Activated naive CD4-positive, alpha-beta T cell treated with anti-CD3 and anti-CD28 coated beads, Interleukin-2, amount 50 U/mL, for 24 hours (primary cell): ENCODE measurements at regions not wholly inside any gene's neighbourhood (a gene's known extent, or its start where the extent isn't known, plus 50 kb on each side); places are given as distances from the start of the nearest gene placed in this dataset.
"Not testable (repeated sequence)": the region's sequence is repeated elsewhere in the genome, so short reads cannot be mapped to it uniquely, and the experiment has no call there.

Source experiments
- H3K27ac Mint-ChIP-seq: one replicate; pipeline ENCODE4 v1.8.0; 2021; ENCODE audit warnings: mild to moderate bottlenecking, mixed read lengths
- H3K27me3 Mint-ChIP-seq: one replicate; pipeline ENCODE4 v1.8.0; 2021; ENCODE audit warnings: mixed read lengths
- H3K36me3 Mint-ChIP-seq: one replicate; pipeline ENCODE4 v1.8.0; 2021; ENCODE audit warnings: mixed read lengths
- H3K4me1 Mint-ChIP-seq: one replicate; pipeline ENCODE4 v1.8.0; 2021; ENCODE audit warnings: mixed read lengths
- H3K4me3 Mint-ChIP-seq: one replicate; pipeline ENCODE4 v1.8.0; 2021; ENCODE audit warnings: mild to moderate bottlenecking, mixed read lengths
- H3K9me3 Mint-ChIP-seq: one replicate; pipeline ENCODE4 v1.8.0; 2021; ENCODE audit warnings: mixed read lengths

DNA sequence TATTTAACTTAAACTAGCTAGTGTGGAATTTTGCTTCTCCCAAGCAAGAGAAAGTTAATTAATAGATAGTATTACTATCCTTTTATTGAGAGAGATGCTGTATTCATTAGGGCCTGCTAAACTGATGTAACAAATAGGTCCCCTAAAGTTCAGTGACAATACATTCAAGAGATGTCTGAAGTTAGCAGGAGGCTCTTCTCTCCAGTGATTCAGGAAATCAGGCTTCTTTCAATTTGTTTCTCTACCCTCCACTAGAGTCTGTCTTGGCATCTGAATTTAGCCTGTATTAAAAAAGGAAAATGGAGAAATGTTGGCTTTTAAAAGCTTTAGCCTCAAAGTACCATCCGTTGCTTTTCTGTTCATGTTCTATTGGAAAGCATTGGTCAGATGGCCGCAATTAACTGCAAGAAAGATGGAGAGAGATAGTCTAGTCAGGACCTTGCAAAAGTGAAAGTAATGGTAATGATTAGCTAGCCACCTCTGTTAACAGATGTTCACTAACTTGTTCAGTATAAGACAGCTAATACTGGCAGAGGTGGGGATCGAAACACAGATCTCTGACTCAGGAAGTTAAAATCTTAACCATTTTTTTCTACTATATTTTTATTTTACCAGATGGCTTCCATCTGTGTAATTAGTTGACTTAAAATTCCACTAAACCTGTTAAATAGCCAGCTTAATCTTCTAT lies 786.8 kb downstream of the TMTC2 start:
- H3K4me1 Mint-ChIP-seq: no peaks in the 10 kb centered on the region
- H3K36me3 Mint-ChIP-seq: no peaks in the 10 kb centered on the region
- no peaks in the 10 kb centered on the region for H3K27me3 Mint-ChIP-seq
- H3K27ac Mint-ChIP-seq: no peak overlapping the region
- peaks cover 9% of the 10 kb centered on the region for H3K9me3 Mint-ChIP-seq
- no peak overlapping the region for H3K4me3 Mint-ChIP-seq

DNA sequence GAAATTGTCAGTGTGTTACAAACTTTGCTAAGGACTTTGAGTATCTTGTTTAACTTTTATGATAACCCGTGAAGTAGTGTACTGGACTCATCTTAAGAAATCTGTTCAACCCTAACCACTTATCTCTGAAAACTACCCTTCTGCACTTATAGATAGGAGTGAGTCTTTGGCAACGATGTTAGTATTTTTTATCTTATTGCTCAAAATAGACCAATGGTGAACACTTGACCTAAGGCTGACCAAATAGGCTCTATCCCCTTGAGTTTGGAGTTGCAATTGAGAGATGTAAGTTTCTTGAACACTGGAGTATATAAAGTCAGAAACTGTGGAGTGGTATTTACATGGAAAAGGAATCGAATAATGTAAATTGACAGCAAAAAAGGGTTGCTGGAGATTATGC lies 786.1 kb downstream of the TMTC2 start:
- H3K4me3 Mint-ChIP-seq: no peak overlapping the region
- H3K9me3 Mint-ChIP-seq: peaks cover 9% of the 10 kb centered on the region
- H3K27ac Mint-ChIP-seq: no peak overlapping the region
- no peaks in the 10 kb centered on the region for H3K36me3 Mint-ChIP-seq
- H3K27me3 Mint-ChIP-seq: no peaks in the 10 kb centered on the region
- no peaks in the 10 kb centered on the region for H3K4me1 Mint-ChIP-seq

DNA sequence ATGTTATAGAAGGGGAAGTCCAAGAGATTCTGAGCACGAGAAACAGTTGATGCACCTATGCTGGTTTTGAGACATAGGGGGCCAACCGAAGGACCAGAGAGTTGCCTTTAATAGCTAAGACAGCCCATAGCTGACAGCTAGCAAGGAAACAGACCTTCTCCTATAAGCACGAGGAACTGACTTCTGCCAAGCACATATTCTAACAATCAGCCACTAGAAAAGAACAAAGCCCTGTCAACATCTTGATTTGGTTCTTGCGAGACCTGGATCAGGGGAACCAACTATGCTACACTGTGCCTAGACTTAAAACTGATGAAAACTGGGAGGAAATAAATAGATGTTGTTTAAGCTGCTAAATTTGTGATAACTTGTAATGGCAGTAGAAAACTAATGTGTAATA lies 785.6 kb downstream of the TMTC2 start:
- H3K4me3 Mint-ChIP-seq: no peak overlapping the region
- peaks cover 9% of the 10 kb centered on the region for H3K9me3 Mint-ChIP-seq
- no peaks in the 10 kb centered on the region for H3K27me3 Mint-ChIP-seq
- no peaks in the 10 kb centered on the region for H3K36me3 Mint-ChIP-seq
- H3K27ac Mint-ChIP-seq: no peak overlapping the region
- H3K4me1 Mint-ChIP-seq: no peaks in the 10 kb centered on the region

DNA sequence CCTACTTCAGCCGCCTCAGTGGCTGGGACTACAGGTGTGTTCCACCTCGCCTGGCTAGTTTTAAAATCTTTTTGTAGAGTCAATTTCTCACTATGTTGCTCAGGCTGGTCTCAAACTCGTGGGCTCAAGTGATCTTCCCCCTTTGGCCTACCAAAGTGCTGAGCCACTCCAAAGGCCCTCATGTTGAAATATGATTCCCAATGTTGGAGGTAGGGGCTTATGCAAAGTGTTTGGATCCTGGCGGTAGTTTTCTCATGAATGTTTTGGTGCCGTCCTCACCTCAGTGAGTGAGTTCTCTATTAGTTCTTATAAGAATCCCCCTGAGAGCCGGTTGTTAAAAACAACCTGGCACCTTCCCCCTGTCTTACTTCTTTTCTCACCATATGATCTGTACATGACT lies 784.6 kb downstream of the TMTC2 start:
- no peaks in the 10 kb centered on the region for H3K27me3 Mint-ChIP-seq
- no peaks in the 10 kb centered on the region for H3K4me1 Mint-ChIP-seq

DNA sequence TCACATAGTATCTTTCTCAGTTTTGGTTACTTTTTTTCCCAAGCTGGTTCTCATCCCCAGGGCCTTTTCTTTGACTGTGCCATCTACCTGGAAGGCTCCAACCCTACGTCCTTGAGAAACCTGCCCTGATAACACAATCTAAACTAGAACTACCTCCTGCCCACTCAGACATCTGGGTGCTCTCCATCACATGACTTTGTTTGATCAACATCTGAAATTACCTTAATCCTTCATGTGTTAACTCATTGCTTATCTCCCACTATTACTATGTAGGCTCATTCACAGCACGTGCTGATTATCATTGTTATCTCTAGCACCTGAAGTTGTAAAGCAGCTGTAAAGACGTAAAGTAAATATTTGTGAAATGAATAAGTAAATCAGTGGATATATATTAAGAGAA lies 784.0 kb downstream of the TMTC2 start:
- Mint-ChIP-seq H3K4me3 (no peak overlapping the region), H3K27ac (no peak overlapping the region), H3K36me3 (no peaks in the 10 kb centered on the region), H3K4me1 (no peaks in the 10 kb centered on the region), H3K27me3 (no peaks in the 10 kb centered on the region), H3K9me3 (peaks cover 9% of the 10 kb centered on the region)

More for the DNA sequence above, 784.6 kb downstream of the TMTC2 start:
- Mint-ChIP-seq H3K27ac (no peak overlapping the region), H3K36me3 (no peaks in the 10 kb centered on the region), H3K4me3 (no peak overlapping the region), H3K9me3 (peaks cover 9% of the 10 kb centered on the region)

DNA sequence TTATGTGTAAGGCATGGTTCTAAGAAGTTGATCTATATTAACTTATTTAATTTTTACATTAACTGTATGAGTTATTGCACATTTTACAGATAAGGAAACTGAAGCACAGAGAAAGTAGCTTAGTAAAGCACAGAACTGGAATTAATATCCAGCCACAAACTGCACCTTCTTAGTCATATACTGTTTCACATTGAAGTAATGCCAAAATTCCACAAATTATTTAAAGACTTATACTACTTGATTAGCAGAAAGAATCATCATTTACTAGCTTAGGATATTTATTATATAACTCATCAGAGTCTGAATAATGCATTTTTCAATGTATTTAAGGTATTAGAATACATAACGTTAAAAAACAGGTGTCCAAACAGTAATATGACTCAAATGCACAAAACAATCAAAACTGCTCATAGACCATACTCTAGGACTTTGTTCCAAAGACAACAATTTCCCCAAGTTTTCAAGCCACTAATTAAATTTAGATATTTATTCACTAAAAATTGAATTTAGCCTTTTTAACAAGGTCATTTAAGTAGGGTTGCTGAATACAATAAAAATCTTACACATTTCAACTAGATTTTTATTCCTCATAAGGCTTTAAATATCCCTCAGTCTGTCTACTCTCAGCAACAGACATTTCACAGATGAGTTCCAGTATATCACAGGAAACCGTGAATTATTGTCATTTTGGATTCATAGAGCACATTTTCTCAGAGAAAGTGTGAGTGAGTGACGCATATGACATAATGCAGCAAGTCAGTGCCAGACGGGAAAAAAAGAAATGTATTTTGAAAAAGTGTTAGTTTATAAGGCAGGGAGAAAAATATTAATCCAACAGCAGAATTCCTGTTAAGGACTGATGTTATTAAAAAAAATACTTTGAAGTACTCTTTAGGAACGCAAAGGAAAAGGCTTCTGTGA lies 782.5 kb downstream of the TMTC2 start:
- no peak overlapping the region for H3K27ac Mint-ChIP-seq
- peaks cover 9% of the 10 kb centered on the region for H3K9me3 Mint-ChIP-seq
- H3K4me1 Mint-ChIP-seq: no peaks in the 10 kb centered on the region
- H3K36me3 Mint-ChIP-seq: no peaks in the 10 kb centered on the region
- no peak overlapping the region for H3K4me3 Mint-ChIP-seq
- H3K27me3 Mint-ChIP-seq: no peaks in the 10 kb centered on the region

DNA sequence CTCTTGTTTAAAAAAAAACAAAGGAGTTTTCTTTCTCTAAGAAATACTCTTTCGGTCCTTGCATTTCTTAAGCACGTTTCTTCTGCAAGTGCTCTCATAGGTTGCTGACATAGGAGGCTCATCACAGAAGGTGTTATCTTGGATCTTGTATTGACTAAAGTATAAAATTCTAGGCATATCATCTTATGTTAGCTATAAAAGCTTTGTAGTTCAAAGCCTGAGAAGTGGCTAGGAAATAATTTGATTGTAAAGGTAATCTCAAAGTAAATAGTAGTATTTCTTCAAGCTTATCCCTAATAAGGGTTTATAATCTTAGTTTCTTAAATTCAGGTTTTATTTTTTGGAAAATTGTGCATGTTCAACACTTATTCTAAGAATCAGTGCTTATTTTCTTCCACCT lies 778.9 kb downstream of the TMTC2 start:
- Mint-ChIP-seq H3K4me3 (no peak overlapping the region), H3K27ac (no peak overlapping the region), H3K4me1 (no peaks in the 10 kb centered on the region), H3K36me3 (no peaks in the 10 kb centered on the region), H3K27me3 (no peaks in the 10 kb centered on the region), H3K9me3 (peaks cover 9% of the 10 kb centered on the region)

DNA sequence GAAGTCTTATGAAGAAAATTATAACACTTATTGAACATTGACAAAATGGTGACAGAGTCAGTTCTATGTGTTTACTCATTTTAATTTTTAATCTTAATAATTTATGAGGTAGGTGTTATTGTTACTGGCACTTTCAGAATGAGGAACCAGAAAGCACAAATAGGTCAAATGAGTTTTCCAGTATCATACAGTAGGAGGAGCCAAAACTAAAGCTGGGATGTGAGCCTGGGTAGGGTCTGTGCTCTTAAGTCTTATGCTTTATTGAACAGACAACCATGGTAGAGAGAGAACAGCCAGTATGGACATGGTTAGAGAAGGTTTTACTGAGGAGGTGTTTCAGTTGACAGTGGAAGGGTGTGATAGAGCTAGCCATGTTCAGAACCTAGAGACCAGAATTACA lies 775.7 kb downstream of the TMTC2 start:
- H3K27me3 Mint-ChIP-seq: no peaks in the 10 kb centered on the region
- peaks cover 9% of the 10 kb centered on the region for H3K9me3 Mint-ChIP-seq
- no peak overlapping the region for H3K4me3 Mint-ChIP-seq
- no peaks in the 10 kb centered on the region for H3K4me1 Mint-ChIP-seq
- H3K27ac Mint-ChIP-seq: no peak overlapping the region
- no peaks in the 10 kb centered on the region for H3K36me3 Mint-ChIP-seq

DNA sequence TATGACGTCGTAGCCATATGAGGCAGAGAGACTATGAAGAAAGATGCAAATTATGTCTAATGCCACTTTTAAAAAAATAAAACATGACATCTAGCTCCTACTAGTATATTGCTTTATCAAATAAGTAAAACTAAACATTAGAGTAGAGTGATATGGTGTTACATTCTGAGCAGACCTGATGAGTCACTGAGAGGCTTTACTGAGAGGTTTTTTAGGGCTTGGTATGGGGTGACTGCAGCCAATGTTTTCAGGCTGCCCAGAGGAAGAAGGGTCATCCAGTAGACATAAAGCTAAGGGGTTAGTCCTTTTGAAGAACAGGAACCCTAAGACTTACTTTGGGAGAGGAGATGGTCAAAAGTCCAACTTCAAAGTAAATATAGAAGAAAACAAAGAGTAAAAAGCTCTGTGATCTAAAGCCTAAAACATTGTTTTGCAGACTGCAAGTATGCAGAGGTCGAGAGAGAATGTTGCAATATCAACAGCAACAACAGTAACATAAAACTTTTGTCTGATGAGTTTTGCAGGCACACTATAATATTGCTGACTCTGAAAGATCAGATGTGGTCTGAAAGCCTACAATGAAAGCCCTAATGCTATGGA lies 774.7 kb downstream of the TMTC2 start:
- Mint-ChIP-seq H3K9me3 (peaks cover 9% of the 10 kb centered on the region), H3K4me1 (no peaks in the 10 kb centered on the region), H3K27me3 (no peaks in the 10 kb centered on the region), H3K27ac (no peak overlapping the region), H3K4me3 (no peak overlapping the region), H3K36me3 (no peaks in the 10 kb centered on the region)

DNA sequence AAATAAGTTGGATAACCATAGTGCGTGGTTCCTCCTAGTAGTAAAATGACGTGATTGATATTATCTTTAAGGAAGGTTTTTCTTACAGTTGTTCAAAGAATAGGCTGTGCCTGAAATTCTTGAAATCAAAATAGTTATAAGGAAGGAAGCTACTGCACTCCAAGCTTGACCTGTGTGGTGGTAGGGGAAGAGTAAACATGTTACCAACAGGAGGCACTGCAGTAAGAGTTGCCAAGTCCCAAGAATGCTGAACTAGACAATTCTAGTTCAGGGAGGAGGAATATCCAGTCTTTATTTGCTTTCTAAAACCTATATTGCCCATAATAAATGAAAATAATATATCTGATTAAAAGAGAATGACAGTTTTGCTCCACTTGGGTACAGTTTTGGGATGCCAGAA lies 764.5 kb downstream of the TMTC2 start:
- no peak overlapping the region for H3K27ac Mint-ChIP-seq
- no peaks in the 10 kb centered on the region for H3K27me3 Mint-ChIP-seq
- no peak overlapping the region for H3K4me3 Mint-ChIP-seq
- H3K4me1 Mint-ChIP-seq: no peaks in the 10 kb centered on the region
- H3K9me3 Mint-ChIP-seq: no peaks in the 10 kb centered on the region
- H3K36me3 Mint-ChIP-seq: no peaks in the 10 kb centered on the region

DNA sequence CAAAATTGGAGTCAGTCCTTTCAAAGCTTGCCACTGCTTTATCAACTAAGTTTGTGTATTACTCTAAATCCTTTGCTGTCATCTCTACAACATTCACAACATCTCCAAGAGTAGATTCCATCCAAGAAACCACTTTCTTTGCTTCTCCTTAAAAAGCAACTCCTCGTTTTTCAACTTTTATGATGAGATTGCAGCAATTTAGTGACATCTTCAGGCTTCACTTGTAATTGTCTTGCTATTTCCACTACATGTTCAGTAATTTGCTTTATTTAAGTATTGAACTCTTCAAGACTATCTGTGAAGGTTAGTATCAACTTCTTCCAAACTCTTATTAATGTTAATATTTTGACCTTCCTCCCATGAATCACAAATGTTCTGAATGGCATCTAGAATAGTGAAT lies 747.9 kb downstream of the TMTC2 start:
- H3K27me3 Mint-ChIP-seq: no peaks in the 10 kb centered on the region
- H3K4me1 Mint-ChIP-seq: no peaks in the 10 kb centered on the region
- no peak overlapping the region for H3K27ac Mint-ChIP-seq
- H3K9me3 Mint-ChIP-seq: peaks cover 9% of the 10 kb centered on the region
- no peak overlapping the region for H3K4me3 Mint-ChIP-seq
- H3K36me3 Mint-ChIP-seq: no peaks in the 10 kb centered on the region

DNA sequence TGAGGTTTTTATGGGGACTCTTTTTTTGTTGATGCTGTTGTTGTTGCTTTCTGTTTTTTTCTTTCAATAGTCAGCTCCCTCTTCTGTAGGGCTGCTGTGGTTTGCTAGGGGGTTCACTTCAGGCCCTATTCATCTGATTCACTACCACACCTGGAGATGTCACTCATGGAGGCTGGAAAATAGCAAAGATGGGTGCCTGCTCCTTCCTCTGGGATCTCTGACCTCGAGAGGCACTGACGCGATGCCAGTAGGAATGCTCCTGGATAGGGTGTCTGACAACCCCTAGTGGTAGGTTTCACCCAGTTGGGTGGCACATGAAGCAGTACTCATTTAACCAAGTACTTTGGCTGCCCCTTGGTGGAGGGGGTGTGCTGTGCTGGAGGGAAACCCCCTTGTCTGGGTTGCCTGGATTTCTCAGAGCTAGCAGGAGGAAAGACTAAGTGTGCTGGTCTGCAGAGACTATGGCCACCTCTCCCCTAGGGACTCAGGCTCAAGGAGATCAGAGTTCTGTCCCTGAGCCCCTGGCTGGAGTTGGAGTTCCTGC lies 745.5 kb downstream of the TMTC2 start:
- H3K4me1 Mint-ChIP-seq: no peaks in the 10 kb centered on the region
- no peaks in the 10 kb centered on the region for H3K27me3 Mint-ChIP-seq
- H3K27ac Mint-ChIP-seq: no peak overlapping the region
- H3K4me3 Mint-ChIP-seq: no peak overlapping the region
- H3K36me3 Mint-ChIP-seq: no peaks in the 10 kb centered on the region
- H3K9me3 Mint-ChIP-seq: peaks cover 9% of the 10 kb centered on the region

DNA sequence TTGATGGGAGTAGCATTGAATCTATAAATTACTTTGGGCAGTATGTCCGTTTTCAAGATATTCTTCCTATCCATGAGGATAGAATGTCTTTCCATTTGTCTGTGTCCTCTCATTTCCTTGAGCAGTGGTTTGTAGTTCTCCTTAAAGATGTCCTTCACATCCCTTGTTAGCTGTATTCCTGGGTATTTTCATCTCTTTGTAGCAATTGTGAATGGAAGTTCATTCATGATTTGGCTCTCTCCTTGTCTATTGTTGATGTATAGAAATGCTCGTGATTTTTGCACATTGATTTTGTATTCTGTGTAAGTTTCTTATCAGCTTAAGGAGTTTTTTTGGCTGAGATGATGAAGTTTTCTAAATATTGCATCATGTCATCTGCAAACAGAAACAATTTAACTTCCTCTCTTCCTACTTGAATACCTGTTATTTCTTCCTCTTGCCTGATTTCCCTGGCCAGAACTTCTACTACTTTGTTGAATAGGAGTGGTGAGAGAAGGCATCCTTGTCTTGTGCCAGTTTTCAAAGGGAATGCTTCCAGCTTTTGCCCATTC lies 741.0 kb downstream of the TMTC2 start:
- H3K4me1 Mint-ChIP-seq, H3K27me3 Mint-ChIP-seq, H3K4me3 Mint-ChIP-seq, H3K27ac Mint-ChIP-seq, H3K36me3 Mint-ChIP-seq, H3K9me3 Mint-ChIP-seq: not testable (repeated sequence)

DNA sequence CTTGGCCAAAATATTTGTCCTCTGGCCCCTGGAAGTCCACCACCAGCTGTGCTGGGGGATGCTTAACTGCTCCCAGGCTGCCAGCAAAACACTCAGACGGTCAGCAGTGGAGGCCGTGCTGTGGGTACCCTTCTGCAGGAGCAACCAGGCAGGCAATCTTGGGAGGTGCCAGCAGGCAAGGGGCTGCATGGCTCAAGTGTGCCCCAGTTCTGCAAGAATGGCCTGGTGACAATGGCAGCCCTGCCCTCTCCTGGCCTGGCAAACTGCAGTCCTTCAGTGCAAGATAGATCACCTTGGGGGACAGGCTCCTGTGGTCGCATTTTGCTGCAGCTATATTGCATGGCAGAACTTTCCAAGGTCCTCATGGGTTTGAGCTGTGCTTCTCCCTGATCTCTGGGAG lies 728.3 kb downstream of the TMTC2 start:
- H3K27me3 Mint-ChIP-seq: no peaks in the 10 kb centered on the region
- H3K36me3 Mint-ChIP-seq: no peaks in the 10 kb centered on the region
- no peak overlapping the region for H3K4me3 Mint-ChIP-seq
- peaks cover 6% of the 10 kb centered on the region for H3K9me3 Mint-ChIP-seq
- no peak overlapping the region for H3K27ac Mint-ChIP-seq
- no peaks in the 10 kb centered on the region for H3K4me1 Mint-ChIP-seq

DNA sequence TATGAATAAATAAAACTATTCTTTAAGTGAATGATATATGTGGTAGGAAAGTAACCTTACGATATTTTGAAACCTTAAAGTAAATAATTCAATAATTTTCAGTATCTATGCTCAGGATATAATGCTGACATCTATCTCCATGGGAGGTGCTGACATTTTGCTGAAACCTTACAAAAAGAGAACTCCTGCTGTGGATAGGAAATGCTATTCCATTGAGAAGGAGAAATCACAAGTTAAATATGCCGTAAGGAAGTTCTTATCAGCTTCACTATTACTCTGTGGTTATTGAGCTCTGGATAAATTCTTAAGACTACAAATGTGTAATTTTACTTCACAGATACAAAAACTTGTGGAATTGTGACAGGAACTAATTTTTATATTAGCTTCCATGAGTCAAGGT lies 722.1 kb downstream of the TMTC2 start:
- H3K27me3 Mint-ChIP-seq: peaks cover 2% of the 10 kb centered on the region
- no peak overlapping the region for H3K27ac Mint-ChIP-seq
- H3K4me3 Mint-ChIP-seq: no peak overlapping the region
- no peaks in the 10 kb centered on the region for H3K4me1 Mint-ChIP-seq
- H3K36me3 Mint-ChIP-seq: no peaks in the 10 kb centered on the region
- H3K9me3 Mint-ChIP-seq: peaks cover 6% of the 10 kb centered on the region

DNA sequence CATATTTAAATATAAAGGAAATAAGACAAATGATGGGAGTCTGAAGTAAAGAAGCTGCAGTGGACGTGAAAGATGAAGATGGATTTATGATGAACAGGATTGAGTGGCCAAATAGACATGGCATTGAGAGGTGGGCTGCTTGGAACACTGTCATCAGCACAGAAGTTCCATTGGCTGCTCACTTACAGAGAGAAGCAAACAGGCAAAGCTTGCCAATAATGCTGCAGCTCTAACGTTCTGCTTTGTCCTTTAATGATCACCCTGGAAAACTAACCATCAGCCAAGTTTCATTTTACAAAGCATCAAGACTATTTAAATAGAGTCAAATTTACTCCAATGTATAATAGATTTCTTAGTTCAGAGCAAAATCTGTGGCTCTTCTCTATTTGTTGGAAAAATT lies 721.4 kb downstream of the TMTC2 start:
- no peaks in the 10 kb centered on the region for H3K4me1 Mint-ChIP-seq
- H3K27ac Mint-ChIP-seq: no peak overlapping the region
- H3K4me3 Mint-ChIP-seq: no peak overlapping the region
- H3K36me3 Mint-ChIP-seq: no peaks in the 10 kb centered on the region
- peaks cover 2% of the 10 kb centered on the region for H3K27me3 Mint-ChIP-seq
- peaks cover 6% of the 10 kb centered on the region for H3K9me3 Mint-ChIP-seq
